ENCODE measurements at regions not wholly inside any gene's neighbourhood (a gene's known extent, or its start where the extent isn't known, plus 50 kb on each side); places are given as distances from the start of the nearest gene placed in this dataset.

DNA sequence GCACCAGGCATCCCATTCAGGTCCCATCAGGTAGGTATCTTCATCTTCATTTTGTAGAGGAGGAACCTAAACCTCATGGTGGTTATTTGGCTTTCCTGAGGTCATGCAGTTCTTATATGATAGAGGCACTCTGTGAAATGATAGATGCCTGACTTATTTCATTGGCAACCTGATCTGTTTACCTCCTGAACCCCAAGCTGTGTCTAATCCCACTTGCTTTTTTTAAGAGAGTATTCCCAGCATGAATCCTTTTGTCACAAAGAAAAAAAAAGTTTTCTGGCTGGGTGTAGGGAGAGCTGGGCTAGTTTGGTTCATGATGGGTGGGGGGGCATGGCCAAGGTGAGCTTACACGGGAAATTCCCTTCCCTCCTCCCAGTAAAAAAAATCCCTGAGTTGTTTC lies 154.2 kb downstream of the TENT5C start:
- TF ChIP-seq ZNF24 (IDR thresholded peaks at IDR 0.05) (no peak), ZNF282 (CRISPR knock-in tag; IDR thresholded peaks at IDR 0.05) (no peak), ZNF76 (CRISPR knock-in tag; IDR thresholded peaks at IDR 0.05; ENCODE audit: borderline replicate concordance) (no peak), EHMT2 (IDR thresholded peaks at IDR 0.05) (no peak), SMAD4 (CRISPR knock-in tag; conservative IDR thresholded peaks at IDR 0.05) (no peak), FOXK1 (CRISPR knock-in tag; IDR thresholded peaks at IDR 0.05; ENCODE audit: borderline replicate concordance) (no peak), SNRNP70 (optimal IDR thresholded peaks at IDR 0.05; ENCODE audit: low read depth, low read length) (no peak)
- TF ChIP-seq, protein P1, sequence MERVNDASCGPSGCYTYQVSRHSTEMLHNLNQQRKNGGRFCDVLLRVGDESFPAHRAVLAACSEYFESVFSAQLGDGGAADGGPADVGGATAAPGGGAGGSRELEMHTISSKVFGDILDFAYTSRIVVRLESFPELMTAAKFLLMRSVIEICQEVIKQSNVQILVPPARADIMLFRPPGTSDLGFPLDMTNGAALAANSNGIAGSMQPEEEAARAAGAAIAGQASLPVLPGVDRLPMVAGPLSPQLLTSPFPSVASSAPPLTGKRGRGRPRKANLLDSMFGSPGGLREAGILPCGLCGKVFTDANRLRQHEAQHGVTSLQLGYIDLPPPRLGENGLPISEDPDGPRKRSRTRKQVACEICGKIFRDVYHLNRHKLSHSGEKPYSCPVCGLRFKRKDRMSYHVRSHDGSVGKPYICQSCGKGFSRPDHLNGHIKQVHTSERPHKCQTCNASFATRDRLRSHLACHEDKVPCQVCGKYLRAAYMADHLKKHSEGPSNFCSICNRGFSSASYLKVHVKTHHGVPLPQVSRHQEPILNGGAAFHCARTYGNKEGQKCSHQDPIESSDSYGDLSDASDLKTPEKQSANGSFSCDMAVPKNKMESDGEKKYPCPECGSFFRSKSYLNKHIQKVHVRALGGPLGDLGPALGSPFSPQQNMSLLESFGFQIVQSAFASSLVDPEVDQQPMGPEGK (CRISPR knock-in tag; IDR thresholded peaks at IDR 0.05; ENCODE audit: borderline replicate concordance) = no peak
- TF ChIP-seq, protein P2, sequence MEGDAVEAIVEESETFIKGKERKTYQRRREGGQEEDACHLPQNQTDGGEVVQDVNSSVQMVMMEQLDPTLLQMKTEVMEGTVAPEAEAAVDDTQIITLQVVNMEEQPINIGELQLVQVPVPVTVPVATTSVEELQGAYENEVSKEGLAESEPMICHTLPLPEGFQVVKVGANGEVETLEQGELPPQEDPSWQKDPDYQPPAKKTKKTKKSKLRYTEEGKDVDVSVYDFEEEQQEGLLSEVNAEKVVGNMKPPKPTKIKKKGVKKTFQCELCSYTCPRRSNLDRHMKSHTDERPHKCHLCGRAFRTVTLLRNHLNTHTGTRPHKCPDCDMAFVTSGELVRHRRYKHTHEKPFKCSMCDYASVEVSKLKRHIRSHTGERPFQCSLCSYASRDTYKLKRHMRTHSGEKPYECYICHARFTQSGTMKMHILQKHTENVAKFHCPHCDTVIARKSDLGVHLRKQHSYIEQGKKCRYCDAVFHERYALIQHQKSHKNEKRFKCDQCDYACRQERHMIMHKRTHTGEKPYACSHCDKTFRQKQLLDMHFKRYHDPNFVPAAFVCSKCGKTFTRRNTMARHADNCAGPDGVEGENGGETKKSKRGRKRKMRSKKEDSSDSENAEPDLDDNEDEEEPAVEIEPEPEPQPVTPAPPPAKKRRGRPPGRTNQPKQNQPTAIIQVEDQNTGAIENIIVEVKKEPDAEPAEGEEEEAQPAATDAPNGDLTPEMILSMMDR (IDR thresholded peaks at IDR 0.05 in 2 of 3, conservative IDR thresholded peaks at IDR 0.05 in 1 of 3; ENCODE audit: insufficient read depth in 2 of 3, low read depth in 1 of 3, low read length in 3 of 3) = no peak
- TF ChIP-seq, protein P3, sequence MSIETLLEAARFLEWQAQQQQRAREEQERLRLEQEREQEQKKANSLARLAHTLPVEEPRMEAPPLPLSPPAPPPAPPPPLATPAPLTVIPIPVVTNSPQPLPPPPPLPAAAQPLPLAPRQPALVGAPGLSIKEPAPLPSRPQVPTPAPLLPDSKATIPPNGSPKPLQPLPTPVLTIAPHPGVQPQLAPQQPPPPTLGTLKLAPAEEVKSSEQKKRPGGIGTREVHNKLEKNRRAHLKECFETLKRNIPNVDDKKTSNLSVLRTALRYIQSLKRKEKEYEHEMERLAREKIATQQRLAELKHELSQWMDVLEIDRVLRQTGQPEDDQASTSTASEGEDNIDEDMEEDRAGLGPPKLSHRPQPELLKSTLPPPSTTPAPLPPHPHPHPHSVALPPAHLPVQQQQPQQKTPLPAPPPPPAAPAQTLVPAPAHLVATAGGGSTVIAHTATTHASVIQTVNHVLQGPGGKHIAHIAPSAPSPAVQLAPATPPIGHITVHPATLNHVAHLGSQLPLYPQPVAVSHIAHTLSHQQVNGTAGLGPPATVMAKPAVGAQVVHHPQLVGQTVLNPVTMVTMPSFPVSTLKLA (conservative IDR thresholded peaks at IDR 0.05) = no peak
- TF ChIP-seq, protein P4, sequence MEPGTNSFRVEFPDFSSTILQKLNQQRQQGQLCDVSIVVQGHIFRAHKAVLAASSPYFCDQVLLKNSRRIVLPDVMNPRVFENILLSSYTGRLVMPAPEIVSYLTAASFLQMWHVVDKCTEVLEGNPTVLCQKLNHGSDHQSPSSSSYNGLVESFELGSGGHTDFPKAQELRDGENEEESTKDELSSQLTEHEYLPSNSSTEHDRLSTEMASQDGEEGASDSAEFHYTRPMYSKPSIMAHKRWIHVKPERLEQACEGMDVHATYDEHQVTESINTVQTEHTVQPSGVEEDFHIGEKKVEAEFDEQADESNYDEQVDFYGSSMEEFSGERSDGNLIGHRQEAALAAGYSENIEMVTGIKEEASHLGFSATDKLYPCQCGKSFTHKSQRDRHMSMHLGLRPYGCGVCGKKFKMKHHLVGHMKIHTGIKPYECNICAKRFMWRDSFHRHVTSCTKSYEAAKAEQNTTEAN (CRISPR knock-in tag; IDR thresholded peaks at IDR 0.05) = no peak
